A549 (cell line): ENCODE measurements at regions not wholly inside any gene's neighbourhood (a gene's known extent, or its start where the extent isn't known, plus 50 kb on each side); places are given as distances from the start of the nearest gene placed in this dataset.

Experiments used
- ATAC-seq, 2 experiments: fragments of 200-7000 bp in 1 of 2; fragments of >200 bp in 1 of 2; cut with Nextera tagmentation in 1 of 2; cut with Tn5 transposase in 1 of 2; 3 replicates each; pipeline versions ENCODE4 v1.8.0 to v1.9.1; 2018 to 2020; ENCODE audit warnings: mild to moderate bottlenecking in 1 of 2, moderate library complexity in 1 of 2
- CTCF ChIA-PET: fragments of 300-600 bp; sonication (Branson Sonifier 250); formaldehyde crosslinking; extraction: SDS; loops from one replicate; lab custom pipeline; 2021; ENCODE audit warnings: antibody characterized with exemption, inconsistent platforms; lab: Yijun Ruan, JAX
- POLR2A ChIA-PET: fragments of 350-600 bp; formaldehyde crosslinking; extraction: SDS; loops from one replicate; lab custom pipeline; 2021; ENCODE audit warnings: antibody characterized with exemption, inconsistent platforms; lab: Yijun Ruan, JAX
- DNase-seq, 2 experiments: peaks; one replicate each; pipeline versions ENCODE4 v3.0.0 to v3.0.0-alpha.2; 2011 to 2016; ENCODE audit warnings: low read depth in 1 of 2, low spot score in 1 of 2
- FAIRE-seq: peaks from 2 replicates; lab custom pipeline; 2011; peaks lifted over from hg19 to GRCh38; lab: Jason Lieb, UNC
- H3K27ac ChIP-seq, 2 experiments: fragments of >200 bp; sonication (Bioruptor Twin); formaldehyde crosslinking; 3 replicates each; pipeline ENCODE4 v1.5.1; 2016 to 2017
- H3K4me1 ChIP-seq: fragments of >200 bp; sonication (Bioruptor Twin); formaldehyde crosslinking; 3 replicates; pipeline ENCODE4 v1.6.1; 2016
- H3K4me2 ChIP-seq: fragments of >200 bp; sonication (Bioruptor Twin); formaldehyde crosslinking; 3 replicates; pipeline ENCODE4 v1.6.1; 2016
- H3K4me3 ChIP-seq: fragments of >200 bp; sonication (Bioruptor Twin); formaldehyde crosslinking; 3 replicates; pipeline ENCODE4 v1.5.1; 2016
- H3K9me3 ChIP-seq: fragments of >200 bp; sonication (Bioruptor Twin); formaldehyde crosslinking; 3 replicates; pipeline ENCODE4 v1.6.1; 2016
- CBX8 ChIP-seq: fragments of 200-600 bp; sonication (generic); IDR thresholded peaks from 2 replicates; pipeline ENCODE4 v1.6.1; 2016
- CHD4 ChIP-seq: fragments of 200-600 bp; sonication (generic); IDR thresholded peaks from 2 replicates; pipeline ENCODE4 v1.6.1; 2016; ENCODE audit warnings: antibody characterized with exemption, mild to moderate bottlenecking, borderline replicate concordance
- EHF ChIP-seq: fragments of 250-450 bp; sonication (Bioruptor Pico); IDR thresholded peaks from 2 replicates; pipeline ENCODE4 v1.5.0; 2020; ENCODE audit warnings: mild to moderate bottlenecking
- FOSB ChIP-seq: fragments of 250-450 bp; sonication (Bioruptor Pico); IDR thresholded peaks from 2 replicates; pipeline ENCODE4 v1.5.0; 2020; ENCODE audit warnings: mild to moderate bottlenecking, moderate library complexity
- FOSL2 ChIP-seq, 2 experiments: fragments of 450-650 bp in 1 of 2; fragments of >200 bp in 1 of 2; sonication (Bioruptor Twin) in 1 of 2; formaldehyde crosslinking; IDR thresholded peaks; 2 replicates each; pipeline versions ENCODE4 v1.5.0 to v1.6.1; 2016 to 2020; ENCODE audit warnings: mild to moderate bottlenecking in 1 of 2, moderate library complexity in 1 of 2
- FOXS1 ChIP-seq: fragments of 250-450 bp; sonication (Bioruptor Pico); IDR thresholded peaks from 2 replicates; pipeline ENCODE4 v1.5.0; 2020; ENCODE audit warnings: mild to moderate bottlenecking, moderate library complexity
- GATA3 ChIP-seq: IDR thresholded peaks from 2 replicates; pipeline ENCODE4 v1.6.1; 2012; ENCODE audit warnings: borderline replicate concordance
- HDAC2 ChIP-seq: fragments of 200-600 bp; sonication (generic); IDR thresholded peaks from 2 replicates; pipeline ENCODE4 v1.6.1; 2016
- HES2 ChIP-seq: fragments of >200 bp; sonication (Bioruptor Twin); formaldehyde crosslinking; IDR thresholded peaks from 2 replicates; pipeline ENCODE4 v1.6.1; 2016
- HOXB13 ChIP-seq: fragments of 250-450 bp; sonication (Bioruptor Pico); IDR thresholded peaks from 2 replicates; pipeline ENCODE4 v1.5.0; 2020; ENCODE audit warnings: low read depth, mild to moderate bottlenecking, moderate library complexity
- HOXB5 ChIP-seq: fragments of 250-450 bp; sonication (Bioruptor Pico); IDR thresholded peaks from 2 replicates; pipeline ENCODE4 v1.5.0; 2020; ENCODE audit warnings: mild to moderate bottlenecking, moderate library complexity
- MAZ ChIP-seq: fragments of 150-350 bp; IDR thresholded peaks from 2 replicates; pipeline ENCODE4 v1.6.1; 2014; ENCODE audit warnings: antibody characterized with exemption, low read depth, low read length, borderline replicate concordance
- MYC ChIP-seq: IDR thresholded peaks from 2 replicates; pipeline ENCODE4 v1.6.1; 2012; ENCODE audit warnings: mild to moderate bottlenecking, inconsistent platforms, low read length, improper control_type of control experiment, borderline replicate concordance
- NR3C1 ChIP-seq: fragments of >200 bp; sonication (Bioruptor Twin); formaldehyde crosslinking; IDR thresholded peaks from 3 replicates; pipeline ENCODE4 v1.6.1; 2017
- PBX3 ChIP-seq: IDR thresholded peaks from 2 replicates; pipeline ENCODE4 v1.6.1; 2012
- POLR2A ChIP-seq: IDR thresholded peaks from 2 replicates; pipeline ENCODE4 v1.6.1; 2012; ENCODE audit warnings: mild to moderate bottlenecking, low read length
- REST ChIP-seq: fragments of 200-600 bp; sonication (generic); IDR thresholded peaks from 2 replicates; pipeline ENCODE4 v1.6.1; 2016; ENCODE audit warnings: antibody characterized with exemption, mild to moderate bottlenecking, moderate library complexity
- RFX5 ChIP-seq: fragments of 450-650 bp; IDR thresholded peaks from 2 replicates; pipeline ENCODE4 v1.7.1; 2014; ENCODE audit warnings: antibody characterized with exemption, mild to moderate bottlenecking, moderate library complexity
- RNF2 ChIP-seq: fragments of 200-600 bp; sonication (generic); IDR thresholded peaks from 2 replicates; pipeline ENCODE4 v1.6.1; 2016; ENCODE audit warnings: low read depth, mild to moderate bottlenecking, antibody characterized with exemption, moderate library complexity, borderline replicate concordance
- SMC3 ChIP-seq: fragments of >200 bp; sonication (Bioruptor Twin); formaldehyde crosslinking; IDR thresholded peaks from 3 replicates; pipeline ENCODE4 v1.6.1; 2018; ENCODE audit warnings: inconsistent platforms
- TFCP2L1 ChIP-seq: fragments of 250-450 bp; sonication (Bioruptor Pico); IDR thresholded peaks from 2 replicates; pipeline ENCODE4 v1.5.0; 2021; ENCODE audit warnings: mild to moderate bottlenecking
- USF2 ChIP-seq: fragments of 450-650 bp; IDR thresholded peaks from 2 replicates; pipeline ENCODE4 v1.6.1; 2014; ENCODE audit warnings: antibody characterized with exemption
- ZSCAN20 ChIP-seq: fragments of 250-450 bp; sonication (Bioruptor Pico); IDR thresholded peaks from 2 replicates; pipeline ENCODE4 v1.8.0; 2022; ENCODE audit warnings: mild to moderate bottlenecking, moderate library complexity
- whole genome bisulfite sequencing: methylation state at CpG from one replicate; pipeline ENCODE4 v1.1.6; 2017; ENCODE audit errors: missing lambda C conversion rate; 5-methylcytosine and 5-hydroxymethylcytosine counted together

- FAIRE-seq: no peak
- 4% methylated on average over 4 of the region's 6 CpGs for WGBS
- ChIA-PET POLR2A (no interaction called here), CTCF (no interaction called here)
- H3K4me3 ChIP-seq: no peak overlapping the region
- H3K27ac ChIP-seq: no peak overlapping the region
- no peak overlapping the region for H3K4me2 ChIP-seq
- DNase-seq: no peak
- H3K9me3 ChIP-seq: no peaks in the 10 kb centered on the region
- no peaks in the 10 kb centered on the region for H3K4me1 ChIP-seq
- no peak for ATAC-seq
- no peak for TF ChIP-seq FOSB (CRISPR knock-in tag)
- TF ChIP-seq POLR2A: no peak
- TF ChIP-seq HES2: no peak
- no peak for TF ChIP-seq HOXB5 (CRISPR knock-in tag)
- TF ChIP-seq EHF (CRISPR knock-in tag): no peak
- TF ChIP-seq SMC3: no peak
- no peak for TF ChIP-seq MAZ
Measured at GRCh38 chr4:45293335-45293734, 567.0 kb upstream of the GNPDA2 start.

- TF ChIP-seq POLR2A: no peak
- no peak for TF ChIP-seq HOXB13 (CRISPR knock-in tag)
- TF ChIP-seq REST: no peak
- TF ChIP-seq GATA3: no peak
- TF ChIP-seq ZSCAN20 (CRISPR knock-in tag): no peak
- no peak for TF ChIP-seq CHD4
- TF ChIP-seq HDAC2: no peak
- no peak for TF ChIP-seq MYC
- TF ChIP-seq FOXS1: no peak
- TF ChIP-seq USF2: no peak
- no peak for TF ChIP-seq CBX8
- TF ChIP-seq NR3C1: no peak
- TF ChIP-seq RNF2: no peak
- TF ChIP-seq TFCP2L1 (CRISPR knock-in tag): no peak
- TF ChIP-seq FOSL2 (IDR thresholded peaks at IDR 0.05): no peak
- TF ChIP-seq FOSL2 (CRISPR knock-in tag; IDR thresholded peaks at IDR 0.05): no peak
- TF ChIP-seq PBX3: no peak
- no peak for TF ChIP-seq RFX5
Measured at GRCh38 chr4:45292844-45293243, 566.5 kb upstream of the GNPDA2 start.

More at GRCh38 chr4:45292844-45293243, 566.5 kb upstream of the GNPDA2 start:
- no peak overlapping the region for H3K27ac ChIP-seq
- H3K9me3 ChIP-seq: no peaks in the 10 kb centered on the region
- FAIRE-seq (no peak), ATAC-seq (no peak), DNase-seq (no peak)
- POLR2A ChIA-PET: no interaction called here
- no CpG with 5 or more reads among the region's 4 CpGs for WGBS
- no peak overlapping the region for H3K4me2 ChIP-seq
- no peaks in the 10 kb centered on the region for H3K4me1 ChIP-seq
- CTCF ChIA-PET: no interaction called here
- no peak overlapping the region for H3K4me3 ChIP-seq
